ENCODE measurements at regions not wholly inside any gene's neighbourhood (a gene's known extent, or its start where the extent isn't known, plus 50 kb on each side); places are given as distances from the start of the nearest gene placed in this dataset.

DNA sequence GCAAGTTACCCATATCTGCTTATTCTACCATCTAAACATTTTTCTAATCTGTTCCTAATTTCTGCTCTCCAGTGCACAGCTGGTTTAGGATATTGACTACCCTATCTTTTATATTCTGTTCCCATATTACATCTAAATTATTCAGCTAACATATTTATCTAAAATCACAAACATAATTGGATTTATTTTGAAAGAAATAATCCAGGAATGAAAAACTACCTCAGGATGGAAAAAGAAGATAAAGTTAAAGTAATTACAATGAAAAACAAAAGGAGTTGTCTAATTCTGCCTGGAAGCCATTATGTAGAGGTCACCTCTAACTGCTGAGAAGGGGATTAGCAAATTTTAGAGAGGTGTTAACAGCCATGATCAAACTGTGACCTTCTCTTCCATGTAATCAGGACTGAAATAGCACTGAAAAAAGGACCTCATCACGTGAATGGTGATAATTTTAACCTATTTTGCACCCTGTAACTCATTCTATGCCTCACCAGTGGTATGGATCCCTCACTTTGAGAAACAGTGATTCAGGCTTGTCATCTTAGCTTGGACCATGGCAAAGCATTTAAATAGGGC is 653.3 kb downstream of the CDH11 start:
- no peak for DNase-seq
- Histone ChIP-seq H3K4me1 (peaks cover 30% of the 10 kb centered on the region), H3K36me3 (no peaks in the 10 kb centered on the region), H3K9me3 (no peaks in the 10 kb centered on the region), H3K27me3 (no peaks in the 10 kb centered on the region), H3K4me3 (ENCODE audit: low read depth, low read length) (no peak overlapping the region)
- TF ChIP-seq, protein P1, sequence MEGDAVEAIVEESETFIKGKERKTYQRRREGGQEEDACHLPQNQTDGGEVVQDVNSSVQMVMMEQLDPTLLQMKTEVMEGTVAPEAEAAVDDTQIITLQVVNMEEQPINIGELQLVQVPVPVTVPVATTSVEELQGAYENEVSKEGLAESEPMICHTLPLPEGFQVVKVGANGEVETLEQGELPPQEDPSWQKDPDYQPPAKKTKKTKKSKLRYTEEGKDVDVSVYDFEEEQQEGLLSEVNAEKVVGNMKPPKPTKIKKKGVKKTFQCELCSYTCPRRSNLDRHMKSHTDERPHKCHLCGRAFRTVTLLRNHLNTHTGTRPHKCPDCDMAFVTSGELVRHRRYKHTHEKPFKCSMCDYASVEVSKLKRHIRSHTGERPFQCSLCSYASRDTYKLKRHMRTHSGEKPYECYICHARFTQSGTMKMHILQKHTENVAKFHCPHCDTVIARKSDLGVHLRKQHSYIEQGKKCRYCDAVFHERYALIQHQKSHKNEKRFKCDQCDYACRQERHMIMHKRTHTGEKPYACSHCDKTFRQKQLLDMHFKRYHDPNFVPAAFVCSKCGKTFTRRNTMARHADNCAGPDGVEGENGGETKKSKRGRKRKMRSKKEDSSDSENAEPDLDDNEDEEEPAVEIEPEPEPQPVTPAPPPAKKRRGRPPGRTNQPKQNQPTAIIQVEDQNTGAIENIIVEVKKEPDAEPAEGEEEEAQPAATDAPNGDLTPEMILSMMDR (IDR thresholded peaks at IDR 0.05; ENCODE audit: low read depth, low read length): no peak

DNA sequence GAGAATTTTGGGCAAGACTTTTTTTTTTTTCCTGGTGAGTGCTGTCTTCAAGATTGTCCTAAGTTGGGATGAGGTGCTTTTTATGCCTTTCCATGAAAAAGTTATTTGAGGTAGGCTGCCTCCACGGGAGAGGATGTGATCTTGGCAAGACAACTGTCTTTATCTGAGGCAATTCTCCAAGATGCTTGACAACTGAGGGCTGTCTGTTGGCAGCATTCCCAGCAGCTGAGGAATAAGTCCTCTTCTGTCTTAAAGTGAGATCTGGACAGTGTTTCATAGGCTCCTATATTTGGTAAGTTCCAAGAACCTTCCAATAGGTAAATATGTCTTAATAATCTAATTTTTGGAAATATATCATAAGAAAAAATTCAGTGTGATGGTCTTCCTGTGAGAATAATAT is 662.0 kb downstream of the CDH11 start:
- H3K36me3 ChIP-seq: no peaks in the 10 kb centered on the region

DNA sequence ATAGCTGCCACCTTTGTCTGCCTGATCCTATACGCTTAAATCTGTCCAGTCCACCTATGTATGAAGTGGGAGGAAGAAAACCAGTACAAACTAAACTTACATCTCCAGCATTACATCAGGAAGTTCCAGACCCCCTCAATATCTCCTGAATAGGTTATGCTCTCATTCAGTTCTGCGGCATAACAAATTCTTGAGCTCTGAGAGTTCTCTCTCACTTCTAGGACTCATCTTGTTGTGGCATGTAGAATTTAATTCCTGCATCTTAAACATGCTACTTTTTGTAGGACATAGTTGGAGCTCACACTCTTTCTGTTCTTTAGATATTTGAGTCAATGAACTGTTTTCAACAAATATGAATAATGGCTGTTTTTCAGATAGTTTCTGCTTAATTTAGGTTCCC is 662.5 kb downstream of the CDH11 start:
- Histone ChIP-seq H3K4me3 (ENCODE audit: low read depth, low read length) (no peak overlapping the region), H3K4me1 (peaks cover 8% of the 10 kb centered on the region), H3K9me3 (no peaks in the 10 kb centered on the region), H3K27me3 (no peaks in the 10 kb centered on the region), H3K36me3 (no peaks in the 10 kb centered on the region)
- TF ChIP-seq, protein P1 (IDR thresholded peaks at IDR 0.05; ENCODE audit: low read depth, low read length): no peak
- no peak for DNase-seq

More for the DNA sequence above, 662.0 kb downstream of the CDH11 start:
- DNase-seq: no peak
- H3K9me3 ChIP-seq: no peaks in the 10 kb centered on the region
- peaks cover 4% of the 10 kb centered on the region for H3K4me1 ChIP-seq
- no peaks in the 10 kb centered on the region for H3K27me3 ChIP-seq
- TF ChIP-seq, protein P1 (IDR thresholded peaks at IDR 0.05; ENCODE audit: low read depth, low read length): no peak
- no peak overlapping the region for H3K4me3 ChIP-seq (ENCODE audit: low read depth, low read length)

DNA sequence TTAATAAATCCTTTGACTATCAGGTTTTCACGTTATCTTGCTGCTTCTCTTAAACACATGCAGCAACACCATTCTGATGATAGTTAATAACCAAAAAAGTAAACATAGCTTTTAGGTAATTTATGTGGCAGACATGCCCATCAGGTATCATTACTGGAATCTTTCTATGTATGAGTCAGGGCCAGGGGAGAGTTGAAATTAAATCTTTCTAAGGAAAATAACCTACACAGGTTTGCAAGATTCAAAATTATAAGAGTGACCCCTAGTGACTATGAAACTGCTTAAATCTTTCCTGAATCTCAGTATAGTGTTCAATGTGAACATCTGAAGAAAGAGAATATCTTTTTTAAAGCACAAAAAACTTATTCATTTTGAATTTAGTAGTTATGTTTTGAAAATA is 666.6 kb downstream of the CDH11 start:
- Histone ChIP-seq H3K27me3 (no peaks in the 10 kb centered on the region), H3K9me3 (no peaks in the 10 kb centered on the region), H3K36me3 (no peaks in the 10 kb centered on the region), H3K4me1 (peaks cover 8% of the 10 kb centered on the region), H3K4me3 (ENCODE audit: low read depth, low read length) (no peak overlapping the region)
- TF ChIP-seq, protein P1 (IDR thresholded peaks at IDR 0.05; ENCODE audit: low read depth, low read length): peak; percentile 28; the same call in 1 of the 2 replicates
- no peak for DNase-seq

DNA sequence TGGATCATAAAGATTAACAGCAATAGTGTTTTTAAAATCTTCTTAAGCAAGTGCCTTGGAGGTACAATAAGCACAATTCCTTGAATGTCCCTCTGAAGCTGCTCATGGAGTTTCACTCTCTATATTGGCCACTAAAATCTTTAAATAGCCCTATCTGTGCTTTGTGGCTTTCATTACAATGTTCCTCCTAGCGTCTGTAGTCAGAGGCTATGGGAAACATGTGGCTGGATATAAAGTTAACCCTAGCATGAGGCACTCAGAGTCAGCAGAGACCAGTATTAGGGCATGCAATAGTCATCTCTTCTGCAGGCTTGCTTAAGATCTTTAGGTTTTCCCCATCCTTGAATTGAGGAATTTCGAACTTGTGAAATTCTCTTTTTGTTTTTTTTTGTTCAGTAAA is 668.2 kb downstream of the CDH11 start:
- no peaks in the 10 kb centered on the region for H3K9me3 ChIP-seq
- TF ChIP-seq, protein P1 (IDR thresholded peaks at IDR 0.05; ENCODE audit: low read depth, low read length): no peak
- H3K4me3 ChIP-seq (ENCODE audit: low read depth, low read length): no peak overlapping the region
- no peaks in the 10 kb centered on the region for H3K27me3 ChIP-seq
- peaks cover 11% of the 10 kb centered on the region for H3K4me1 ChIP-seq
- DNase-seq: no peak
- no peaks in the 10 kb centered on the region for H3K36me3 ChIP-seq

DNA sequence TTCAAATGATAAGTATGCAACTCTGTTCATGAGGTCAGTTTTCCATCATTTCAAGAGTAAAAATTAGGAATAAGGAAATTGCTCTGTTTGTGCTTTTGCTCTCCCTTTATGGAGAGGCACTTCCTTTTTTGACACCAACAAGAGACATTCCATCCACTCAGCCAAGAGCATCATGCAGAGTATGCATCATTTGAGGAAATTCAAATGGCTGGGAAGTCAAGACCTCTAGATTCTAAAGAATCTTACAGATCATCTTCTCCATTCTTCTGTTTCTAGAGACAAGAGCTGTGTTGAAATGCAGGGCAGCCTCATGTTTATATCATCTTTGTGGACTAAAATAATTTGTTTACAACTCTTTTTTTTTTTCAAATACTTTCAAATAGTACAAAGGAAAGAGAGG is 669.4 kb downstream of the CDH11 start:
- no peaks in the 10 kb centered on the region for H3K27me3 ChIP-seq
- DNase-seq: no peak
- peaks cover 11% of the 10 kb centered on the region for H3K4me1 ChIP-seq
- no peaks in the 10 kb centered on the region for H3K9me3 ChIP-seq
- no peaks in the 10 kb centered on the region for H3K36me3 ChIP-seq
- TF ChIP-seq, protein P1 (IDR thresholded peaks at IDR 0.05; ENCODE audit: low read depth, low read length): no peak
- H3K4me3 ChIP-seq (ENCODE audit: low read depth, low read length): no peak overlapping the region
